ENCODE measurements at regions not wholly inside any gene's neighbourhood (a gene's known extent, or its start where the extent isn't known, plus 50 kb on each side); places are given as distances from the start of the nearest gene placed in this dataset.

GRCh38 chr5:167128581-167128980 is 1162.9 kb upstream of the WWC1 start:
- no peak for TF ChIP-seq CTCF (IDR thresholded peaks at IDR 0.05)
- DNase-seq (ENCODE audit: low spot score): no peak
- Histone ChIP-seq H3K4me3 (no peak overlapping the region), H3K27ac (no peak overlapping the region)

GRCh38 chr5:167140548-167141291 is 1150.7 kb upstream of the WWC1 start:
- H3K27ac ChIP-seq: no peak overlapping the region
- no peak overlapping the region for H3K4me3 ChIP-seq
- DNase-seq (ENCODE audit: low spot score): no peak
- no peak for TF ChIP-seq CTCF (IDR thresholded peaks at IDR 0.05)

- no peak overlapping the region for H3K4me3 ChIP-seq
- TF ChIP-seq CTCF (IDR thresholded peaks at IDR 0.05): no peak
- no peak for DNase-seq (ENCODE audit: low spot score)
- H3K27ac ChIP-seq: no peak overlapping the region
Measured at GRCh38 chr5:167143716-167144115, 1147.7 kb upstream of the WWC1 start.

- no peak overlapping the region for H3K4me3 ChIP-seq
- TF ChIP-seq CTCF (IDR thresholded peaks at IDR 0.05): no peak
- DNase-seq (ENCODE audit: low spot score): no peak
- no peak overlapping the region for H3K27ac ChIP-seq
Measured at GRCh38 chr5:167145841-167146240, 1145.6 kb upstream of the WWC1 start.

- no peak for DNase-seq (ENCODE audit: low spot score)
- no peak overlapping the region for H3K27ac ChIP-seq
- H3K4me3 ChIP-seq: no peak overlapping the region
- no peak for TF ChIP-seq CTCF (IDR thresholded peaks at IDR 0.05)
Measured at GRCh38 chr5:167147879-167148278, 1143.6 kb upstream of the WWC1 start.

GRCh38 chr5:167150661-167151060 is 1140.8 kb upstream of the WWC1 start:
- DNase-seq (ENCODE audit: low spot score): no peak
- Histone ChIP-seq H3K27ac (no peak overlapping the region), H3K4me3 (no peak overlapping the region)
- no peak for TF ChIP-seq CTCF (IDR thresholded peaks at IDR 0.05)

- no peak for DNase-seq (ENCODE audit: low spot score)
- TF ChIP-seq CTCF (IDR thresholded peaks at IDR 0.05): no peak
- no peak overlapping the region for H3K4me3 ChIP-seq
- H3K27ac ChIP-seq: no peak overlapping the region
Measured at GRCh38 chr5:167152561-167152960, 1138.9 kb upstream of the WWC1 start.
